ENCODE measurements at regions not wholly inside any gene's neighbourhood (a gene's known extent, or its start where the extent isn't known, plus 50 kb on each side); places are given as distances from the start of the nearest gene placed in this dataset.
"Not testable (repeated sequence)": the region's sequence is repeated elsewhere in the genome, so short reads cannot be mapped to it uniquely, and the experiment has no call there.

- Mint-ChIP-seq H3K36me3 (ENCODE audit: low read depth) (peaks cover 4% of the 10 kb centered on the region), H3K9me3 (peaks cover 8% of the 10 kb centered on the region), H3K27ac (ENCODE audit: unreplicated experiment) (no peak overlapping the region), H3K4me3 (no peak overlapping the region), H3K4me1 (peaks cover 4% of the 10 kb centered on the region), H3K27me3 (ENCODE audit: low read depth) (peaks cover 26% of the 10 kb centered on the region)
- TF ChIP-seq CTCF (conservative IDR thresholded peaks at IDR 0.05), result no peak
- no peak for DNase-seq (ENCODE audit: low read depth, low spot score)
These were observed 101.9 kb downstream of the FAM53A start for GRCh38 chr4:1582227-1582626.

- peak; percentile 46 for DNase-seq (ENCODE audit: low read depth, low spot score)
- Mint-ChIP-seq H3K27me3 (ENCODE audit: low read depth) (peaks cover 22% of the 10 kb centered on the region), H3K4me3 (peak overlapping the region; percentile 41)
- H3K9me3 Mint-ChIP-seq; H3K36me3 Mint-ChIP-seq (ENCODE audit: low read depth); H3K4me1 Mint-ChIP-seq; H3K27ac Mint-ChIP-seq (ENCODE audit: unreplicated experiment): not testable (repeated sequence)
These were observed 102.8 kb downstream of the FAM53A start for GRCh38 chr4:1581164-1581894.

- H3K9me3 Mint-ChIP-seq; H3K4me1 Mint-ChIP-seq; H3K27ac Mint-ChIP-seq (ENCODE audit: unreplicated experiment); DNase-seq (ENCODE audit: low read depth, low spot score); H3K36me3 Mint-ChIP-seq (ENCODE audit: low read depth); H3K4me3 Mint-ChIP-seq: not testable (repeated sequence)
- H3K27me3 Mint-ChIP-seq (ENCODE audit: low read depth), result peaks cover 26% of the 10 kb centered on the region
These were observed 103.5 kb downstream of the FAM53A start for GRCh38 chr4:1580692-1581012.

GRCh38 chr4:1579901-1580691 is 104.0 kb downstream of the FAM53A start:
- peak; percentile 67 for DNase-seq (ENCODE audit: low read depth, low spot score)
- peaks cover 3% of the 10 kb centered on the region for H3K9me3 Mint-ChIP-seq
- H3K36me3 Mint-ChIP-seq (ENCODE audit: low read depth), result no peaks in the 10 kb centered on the region
- TF ChIP-seq CTCF (conservative IDR thresholded peaks at IDR 0.05), result no peak
- H3K27ac Mint-ChIP-seq (ENCODE audit: unreplicated experiment), result no peak overlapping the region
- H3K4me3 Mint-ChIP-seq, result no peak overlapping the region
- peaks cover 24% of the 10 kb centered on the region for H3K27me3 Mint-ChIP-seq (ENCODE audit: low read depth)
- peaks cover 4% of the 10 kb centered on the region for H3K4me1 Mint-ChIP-seq

- peak; percentile 80 for TF ChIP-seq CTCF (conservative IDR thresholded peaks at IDR 0.05)
- DNase-seq (ENCODE audit: low read depth, low spot score), result peak; percentile 47
- peaks cover 3% of the 10 kb centered on the region for H3K9me3 Mint-ChIP-seq
- H3K27ac Mint-ChIP-seq (ENCODE audit: unreplicated experiment), result no peak overlapping the region
- H3K36me3 Mint-ChIP-seq (ENCODE audit: low read depth), result no peaks in the 10 kb centered on the region
- peaks cover 26% of the 10 kb centered on the region for H3K27me3 Mint-ChIP-seq (ENCODE audit: low read depth)
- no peak overlapping the region for H3K4me3 Mint-ChIP-seq
- peaks cover 4% of the 10 kb centered on the region for H3K4me1 Mint-ChIP-seq
These were observed 104.9 kb downstream of the FAM53A start for GRCh38 chr4:1579001-1579900.

- Mint-ChIP-seq H3K4me1 (peaks cover 4% of the 10 kb centered on the region), H3K27me3 (ENCODE audit: low read depth) (peaks cover 28% of the 10 kb centered on the region), H3K27ac (ENCODE audit: unreplicated experiment) (no peak overlapping the region), H3K36me3 (ENCODE audit: low read depth) (no peaks in the 10 kb centered on the region), H3K9me3 (no peaks in the 10 kb centered on the region), H3K4me3 (no peak overlapping the region)
- DNase-seq (ENCODE audit: low read depth, low spot score), result no peak
- no peak for TF ChIP-seq CTCF (conservative IDR thresholded peaks at IDR 0.05)
These were observed 105.8 kb downstream of the FAM53A start for GRCh38 chr4:1578251-1578773.

All from neural crest cell (in vitro differentiated cells).